IPS DF 4.7 (cell line): ENCODE measurements at regions not wholly inside any gene's neighbourhood (a gene's known extent, or its start where the extent isn't known, plus 50 kb on each side); places are given as distances from the start of the nearest gene placed in this dataset.

Source experiments
- DNase-seq: peaks from one replicate; pipeline ENCODE4 v3.0.0-alpha.2; 2013; ENCODE audit warnings: low spot score; ENCODE audit errors: extremely low read depth

DNA sequence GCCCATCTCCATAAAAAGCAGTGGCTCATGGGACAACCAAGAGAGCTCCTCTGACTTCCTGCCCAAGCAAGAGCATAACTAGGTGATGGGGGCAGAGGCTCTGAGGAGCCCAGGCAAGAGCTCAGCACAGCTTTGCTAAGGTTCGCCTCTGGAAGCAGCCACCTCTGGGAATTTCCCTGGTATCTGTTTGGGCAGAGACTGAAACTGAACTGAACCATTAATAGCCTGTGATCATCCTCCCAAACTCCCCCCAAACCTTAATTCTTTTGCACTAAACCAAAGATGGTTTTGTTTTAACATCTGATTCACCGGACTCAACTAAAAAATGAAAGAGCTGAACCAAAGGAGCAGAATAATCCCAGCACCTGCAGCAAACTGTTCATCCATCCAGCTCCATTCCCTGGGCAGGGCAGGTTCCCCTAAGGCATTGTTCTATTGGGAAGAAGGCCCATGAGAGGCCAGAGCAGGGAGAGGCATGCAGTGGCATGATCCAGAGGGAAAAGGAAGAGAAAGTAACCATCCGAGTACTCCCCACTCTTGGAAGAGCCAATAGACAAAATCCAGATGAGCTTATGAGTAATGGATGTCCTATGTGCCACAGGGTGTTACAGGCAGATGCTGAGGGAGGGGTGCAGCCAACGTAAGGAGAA, 77.8 kb upstream of the KAZN start:
- DNase-seq: no peak

DNA sequence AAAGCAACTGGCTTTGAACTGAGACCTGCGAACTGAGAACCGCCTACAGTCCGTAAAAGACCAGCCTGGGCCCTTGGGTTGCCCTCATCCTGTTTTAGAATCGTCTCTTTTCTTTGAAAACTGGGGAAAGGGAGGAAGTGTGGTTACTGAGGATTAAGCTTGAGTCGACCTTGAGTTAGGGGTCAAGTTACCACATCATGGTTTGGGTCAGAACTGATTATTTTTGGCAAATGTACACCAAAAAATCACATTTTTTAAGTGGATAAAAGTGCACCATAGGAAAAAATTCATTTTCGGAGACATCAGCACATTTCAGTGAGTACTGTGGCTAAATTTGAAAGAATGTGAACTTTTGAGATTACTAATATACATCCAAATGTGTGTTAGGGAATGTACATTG, 76.9 kb upstream of the KAZN start:
- DNase-seq: no peak

DNA sequence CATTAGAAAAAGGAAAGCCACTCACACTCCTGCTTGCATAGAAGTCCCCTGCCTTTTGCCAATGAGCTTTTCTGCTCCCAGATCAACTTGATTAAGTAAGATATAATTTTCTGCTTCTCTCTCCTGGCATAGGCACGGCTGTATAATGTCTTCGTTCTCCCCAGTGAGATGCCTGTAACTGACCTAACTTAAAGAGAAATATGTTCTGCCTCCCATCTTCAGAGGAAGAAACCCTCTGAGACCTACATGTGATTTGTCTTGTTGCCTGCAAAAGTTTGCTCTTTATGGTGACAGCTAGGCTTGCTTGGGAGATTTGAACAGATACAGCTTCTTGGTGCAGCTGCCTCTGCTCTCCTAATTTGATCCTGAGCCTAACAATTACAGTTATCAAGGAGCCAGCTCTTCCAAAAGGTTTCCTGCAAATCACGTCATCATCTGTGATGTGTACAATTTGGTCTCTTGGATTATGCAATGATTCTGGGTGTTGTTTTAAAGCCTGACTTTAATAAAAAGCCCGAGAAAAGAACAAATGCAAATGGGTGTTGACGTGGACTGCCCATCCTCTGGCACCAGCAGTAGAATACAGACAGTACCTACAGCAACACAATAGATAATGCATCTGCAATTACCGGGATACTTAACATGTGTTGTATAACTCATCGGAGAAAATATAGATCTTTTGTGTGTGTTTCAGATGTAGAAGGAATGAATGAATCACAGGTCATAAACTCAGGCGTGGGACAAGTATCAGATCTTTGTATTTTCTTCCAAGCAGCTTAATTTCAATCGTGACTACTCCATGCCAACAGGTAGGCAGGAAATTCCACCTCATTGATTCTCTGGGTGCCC, 76.2 kb upstream of the KAZN start:
- DNase-seq: no peak

DNA sequence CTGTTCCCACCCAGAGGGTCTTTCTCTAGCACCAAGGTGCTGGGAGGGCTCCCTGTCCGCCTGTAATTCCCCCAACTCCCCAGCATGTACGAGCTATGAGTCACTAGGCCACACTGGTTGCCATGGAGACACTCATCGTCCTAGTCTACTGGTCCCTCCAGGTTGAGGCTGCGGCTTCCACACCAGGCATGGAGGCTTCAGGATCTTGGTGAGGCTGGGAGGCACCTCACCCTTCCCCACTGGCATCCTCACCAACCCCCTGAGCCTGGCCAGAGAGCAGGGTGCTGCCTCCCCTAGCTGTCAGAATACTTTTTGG, 75.6 kb upstream of the KAZN start:
- DNase-seq: no peak

DNA sequence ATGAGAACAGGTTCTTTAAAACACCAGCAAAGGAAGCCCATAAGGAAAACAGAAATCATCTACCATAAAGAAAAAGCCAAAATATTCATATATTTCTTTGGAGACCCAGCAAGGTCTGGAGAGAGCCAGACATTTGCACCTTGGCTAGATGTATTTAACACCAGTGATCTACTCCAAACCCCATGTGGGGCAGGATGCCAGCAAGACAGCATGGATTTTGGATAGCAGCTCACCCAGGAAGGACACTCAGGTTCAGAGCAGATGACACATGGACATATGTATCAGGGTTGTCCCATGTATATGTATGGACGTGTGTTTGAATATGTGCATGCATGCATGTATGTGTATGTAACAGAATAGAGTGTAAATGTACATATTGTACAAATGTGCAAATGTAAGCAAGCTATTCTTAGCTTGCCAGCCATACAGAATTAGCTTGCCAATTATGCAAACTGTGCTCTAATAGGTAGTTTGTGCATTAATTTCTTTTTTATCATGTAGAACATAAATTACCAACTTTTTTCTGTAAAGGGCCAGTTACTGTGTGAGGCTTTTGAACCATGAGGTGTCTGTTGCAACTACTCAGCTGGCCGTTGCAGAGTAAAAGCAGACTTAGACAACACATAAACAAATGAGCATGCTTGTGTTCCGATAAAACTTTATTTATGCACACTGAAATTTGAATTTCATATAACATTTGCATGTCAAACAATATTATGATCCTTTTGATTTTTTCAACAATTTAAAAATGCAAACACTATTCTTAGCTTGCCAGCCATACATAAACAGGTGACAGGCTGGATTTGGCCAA, 73.5 kb upstream of the KAZN start:
- DNase-seq: no peak

DNA sequence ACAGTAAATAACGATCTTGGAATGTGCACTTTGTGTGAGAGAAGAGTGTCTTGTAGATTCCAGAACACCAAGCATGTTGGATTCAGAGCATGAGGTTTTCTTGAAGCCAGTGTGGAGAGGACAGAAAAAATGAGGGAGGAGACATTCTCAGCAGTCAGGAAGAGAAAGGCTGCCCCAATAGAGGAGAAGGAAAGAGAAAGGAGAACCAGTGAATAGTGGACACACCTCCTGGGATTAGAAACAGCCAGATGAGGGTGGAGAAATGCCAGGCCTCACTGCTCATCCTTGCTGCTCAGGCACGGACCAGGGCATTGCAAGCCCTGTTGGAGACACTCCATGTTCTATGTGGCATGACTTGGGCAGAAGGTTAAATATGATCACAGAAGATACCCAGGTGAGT, 69.0 kb upstream of the KAZN start:
- no peak for DNase-seq

DNA sequence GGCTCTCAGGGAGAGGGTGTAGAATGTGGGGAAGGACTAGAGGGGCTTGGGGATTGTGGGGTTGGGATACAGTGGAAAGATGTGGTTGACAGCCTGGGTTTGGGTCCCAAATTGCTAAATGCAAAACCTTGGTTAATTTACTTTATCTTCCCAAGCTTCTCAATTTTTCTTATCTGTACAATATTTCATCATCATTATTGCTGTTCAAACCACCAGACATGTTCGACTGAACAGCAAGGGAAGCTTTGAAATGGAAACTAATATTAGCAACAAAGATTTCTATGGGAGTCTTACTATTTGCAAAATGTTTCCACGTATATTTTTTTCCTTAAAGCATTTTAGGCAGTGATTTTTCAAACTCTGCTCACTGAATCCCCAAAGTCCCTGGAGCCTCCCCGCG, 67.0 kb upstream of the KAZN start:
- DNase-seq: no peak

DNA sequence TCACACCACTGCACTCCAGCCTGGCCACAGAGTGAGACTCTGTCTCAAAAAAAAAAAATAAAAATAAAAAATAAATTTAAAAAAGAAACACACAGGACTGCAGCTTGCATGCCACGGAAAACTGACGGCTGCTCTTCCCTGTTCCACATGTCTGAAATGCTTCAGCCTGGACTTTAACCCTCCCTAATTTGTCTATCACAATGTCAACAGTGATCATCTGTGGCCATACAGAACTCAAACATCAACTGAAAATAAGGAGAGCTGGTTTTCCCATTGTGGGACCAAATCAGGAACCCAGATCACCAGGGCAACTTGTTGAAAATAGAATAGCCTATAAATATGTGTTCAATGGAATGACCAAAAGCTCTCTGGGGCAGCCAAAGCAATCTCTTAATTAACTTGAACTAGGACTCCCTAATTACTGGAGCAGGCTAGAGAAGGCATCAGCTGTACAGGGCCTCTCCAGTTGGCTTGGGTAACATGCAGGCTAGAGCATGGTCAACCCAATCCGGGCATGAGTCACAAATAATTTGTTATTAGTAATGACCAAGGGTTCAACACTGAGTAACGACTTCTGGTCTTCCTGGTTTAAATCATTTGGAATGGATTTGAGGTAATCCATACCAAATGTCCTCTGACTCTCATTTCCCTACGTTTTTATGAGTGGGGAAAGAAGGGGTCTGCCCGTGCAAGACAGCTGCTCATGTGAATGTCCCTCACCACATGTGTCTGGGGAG, 62.7 kb upstream of the KAZN start:
- DNase-seq: no peak

DNA sequence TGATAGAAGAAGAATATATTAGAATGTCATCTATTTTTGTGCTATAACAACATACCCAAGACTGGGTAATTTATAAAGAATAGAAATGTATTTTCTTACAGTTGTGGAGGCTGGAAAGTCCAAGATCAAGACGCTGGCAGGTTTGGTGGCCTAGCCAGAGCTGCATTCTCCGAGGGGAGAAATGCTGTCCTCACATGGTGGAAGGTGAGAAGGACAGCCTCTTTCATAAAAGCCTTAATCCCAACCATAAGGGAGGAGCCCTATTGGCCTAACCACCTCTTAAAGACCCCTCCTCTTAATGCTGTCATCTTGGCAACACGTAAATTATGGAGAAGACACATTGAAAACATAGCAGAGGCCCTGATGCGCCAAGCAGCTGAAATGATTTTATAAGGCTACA, 60.1 kb upstream of the KAZN start:
- no peak for DNase-seq

DNA sequence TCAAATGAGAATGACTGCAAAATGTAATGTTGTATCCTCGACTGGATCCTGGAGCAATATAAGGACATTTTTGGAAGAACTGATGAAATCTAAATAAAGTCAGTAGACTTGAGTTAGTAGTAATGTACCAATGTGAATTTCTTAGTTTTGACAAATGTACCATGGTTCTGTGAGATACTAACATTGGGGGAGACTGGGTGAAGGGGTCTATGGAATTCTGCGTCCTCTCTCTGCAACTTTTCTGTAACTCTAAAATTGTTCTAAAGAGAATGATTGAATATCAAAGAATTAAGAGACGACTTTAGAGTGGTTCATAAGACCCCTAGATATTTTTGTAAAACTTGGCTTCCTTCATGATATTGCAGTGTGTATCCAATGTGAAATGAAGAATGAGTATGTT, 59.2 kb upstream of the KAZN start:
- no peak for DNase-seq

DNA sequence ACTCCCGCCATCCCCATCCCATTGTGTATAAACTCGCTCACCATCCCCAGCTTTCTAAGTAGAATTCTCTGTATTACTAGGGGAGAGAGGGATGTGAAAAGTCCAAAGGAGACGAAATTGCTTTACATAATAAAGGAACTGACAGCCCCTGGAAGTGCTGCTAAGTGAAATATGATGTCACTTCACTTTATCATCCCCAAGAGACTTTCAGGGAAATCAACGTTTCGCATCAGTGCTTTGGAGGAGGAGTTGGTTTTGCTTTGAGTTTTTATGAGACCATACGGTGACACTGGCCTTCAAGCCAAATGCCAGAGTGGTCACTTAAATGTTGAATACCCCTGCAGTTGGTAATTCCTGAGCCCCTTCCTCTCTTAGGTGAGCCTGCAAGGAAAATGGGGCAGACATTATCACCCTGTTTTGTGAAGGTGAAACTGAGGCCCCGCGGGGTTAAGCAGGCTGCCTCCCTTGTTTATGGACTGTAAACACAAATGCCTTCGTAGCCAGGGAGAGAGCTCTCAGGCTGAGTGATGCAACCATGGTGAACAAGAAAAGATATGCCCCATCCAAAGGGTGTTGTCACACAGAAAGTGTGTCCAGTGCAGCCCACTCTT, 58.4 kb upstream of the KAZN start:
- no peak for DNase-seq

DNA sequence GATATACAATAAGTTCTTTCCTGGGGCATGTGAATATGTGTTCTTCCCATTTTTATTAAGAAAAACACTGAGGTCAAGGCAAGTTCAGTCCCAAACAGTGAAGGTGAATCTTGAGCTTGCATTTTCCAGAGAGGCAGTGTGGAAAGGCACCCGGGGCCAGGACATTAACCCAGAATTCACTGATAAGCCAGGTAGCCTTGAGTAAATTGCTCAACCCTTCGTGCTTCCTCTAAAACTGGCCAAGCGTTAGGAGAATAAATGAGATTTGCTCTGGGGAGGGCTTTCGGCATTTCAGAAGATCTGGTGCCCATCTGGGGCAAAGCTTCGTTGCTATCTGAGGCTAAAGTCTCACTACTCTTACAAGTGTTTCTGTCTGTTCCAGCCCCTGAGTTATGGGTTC, 57.1 kb upstream of the KAZN start:
- DNase-seq: no peak

DNA sequence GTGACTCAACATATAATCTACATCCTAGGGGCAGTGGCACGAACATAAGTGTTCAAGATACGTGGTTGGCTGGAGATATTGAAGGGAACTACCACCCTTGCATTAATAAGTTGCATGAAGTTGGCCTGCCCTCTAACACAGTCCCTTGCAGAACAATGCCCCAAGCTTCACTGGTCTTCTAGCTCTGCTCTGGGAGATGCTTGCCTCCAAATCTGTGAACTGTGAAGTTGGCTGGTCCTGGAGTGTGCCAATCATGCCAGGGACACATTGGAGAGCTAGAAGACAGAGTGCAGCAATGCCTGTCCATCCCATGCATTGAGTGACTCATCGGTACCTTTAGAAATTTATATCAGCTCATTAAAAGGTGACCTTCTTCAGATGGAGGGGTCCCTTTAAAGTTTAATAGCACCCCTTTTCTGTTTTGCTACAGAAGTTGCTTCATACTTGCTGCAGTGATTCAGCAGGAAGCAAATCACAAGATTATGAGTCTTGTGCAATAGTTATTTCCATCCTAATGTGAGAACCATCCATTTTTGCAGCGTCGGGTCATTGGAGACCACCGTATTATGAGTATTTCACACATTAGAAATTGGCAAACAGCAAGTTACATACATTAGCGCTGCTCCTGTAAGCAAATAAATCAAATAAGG, 55.2 kb upstream of the KAZN start:
- no peak for DNase-seq

DNA sequence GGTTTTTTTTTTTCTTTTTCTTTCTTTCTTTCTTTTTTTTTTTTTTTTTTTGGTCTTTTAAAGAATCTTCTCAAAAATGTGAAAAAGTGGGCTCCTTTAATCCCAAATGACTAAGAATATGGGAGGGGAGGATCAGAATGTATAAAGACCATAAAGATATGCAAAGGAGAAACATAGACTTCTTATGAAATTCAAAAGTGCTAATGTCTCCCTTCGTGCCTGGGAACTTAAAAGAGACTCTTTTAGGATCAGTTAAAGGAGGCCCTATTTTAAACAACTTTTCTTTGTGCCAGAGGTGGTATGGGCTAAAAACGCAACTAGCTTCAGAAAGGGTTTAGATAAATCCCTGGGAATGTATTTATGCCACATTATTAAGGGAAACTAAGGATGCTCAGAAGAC, 54.2 kb upstream of the KAZN start:
- no peak for DNase-seq

DNA sequence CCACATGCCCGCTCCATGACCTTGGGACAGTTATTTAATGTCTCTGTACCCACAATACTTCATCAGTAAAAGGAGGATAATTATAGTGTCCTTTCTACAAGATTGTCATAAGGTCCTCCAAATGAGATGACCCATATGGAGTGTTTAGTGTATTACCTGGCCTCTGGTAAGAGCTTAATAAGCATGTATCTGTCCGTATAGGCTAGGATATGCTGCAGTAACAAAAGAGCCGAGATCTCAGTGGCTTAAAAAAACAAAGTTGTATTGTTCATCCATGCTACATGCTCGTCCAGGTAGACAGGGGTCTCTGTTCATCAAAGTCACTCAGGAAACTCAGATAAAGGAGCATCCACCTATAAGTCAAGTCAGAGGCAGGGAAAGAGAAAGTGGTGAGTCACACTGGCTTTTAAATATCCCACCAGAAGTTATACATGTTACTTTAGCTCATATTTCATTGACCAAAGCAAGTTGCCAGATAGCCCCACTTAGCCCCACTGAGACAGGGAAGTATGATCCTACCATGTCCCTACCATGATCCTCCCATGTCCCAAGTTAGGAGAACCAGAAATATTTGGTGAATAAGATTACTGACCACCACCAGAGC, 53.0 kb upstream of the KAZN start:
- no peak for DNase-seq

DNA sequence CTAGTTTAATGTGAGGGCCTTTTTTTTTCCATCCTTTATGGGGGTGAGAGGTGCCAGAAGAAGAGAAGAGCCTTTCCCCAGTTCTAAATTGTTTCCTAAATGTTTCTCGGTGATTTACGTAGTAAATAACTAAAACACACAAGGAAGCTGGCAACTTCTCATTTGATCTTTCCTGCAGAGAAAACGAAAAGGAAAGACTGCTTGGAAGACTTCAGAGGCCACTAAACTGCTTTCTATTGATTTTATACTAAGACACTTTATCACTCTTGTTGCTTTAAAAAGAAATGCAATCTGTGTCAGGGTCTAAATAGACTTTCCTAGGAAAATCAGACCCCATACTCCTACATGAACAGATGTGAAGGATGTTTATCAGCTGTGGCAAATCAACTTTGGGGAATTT, 52.1 kb upstream of the KAZN start:
- no peak for DNase-seq
